Choroid plexus epithelial cell (primary cell): ENCODE measurements at regions not wholly inside any gene's neighbourhood (a gene's known extent, or its start where the extent isn't known, plus 50 kb on each side); places are given as distances from the start of the nearest gene placed in this dataset.

Source experiments
- DNase-seq: peaks from one replicate; pipeline ENCODE4 v3.0.0-alpha.2; 2010; ENCODE audit warnings: low read depth
- H3K4me3 ChIP-seq: 2 replicates; pipeline ENCODE4 v1.5.1; 2011; ENCODE audit warnings: low read depth, mild to moderate bottlenecking, control low read depth, low read length, moderate library complexity
- TF ChIP-seq, protein P1 (sequence below): conservative IDR thresholded peaks from 2 replicates; pipeline ENCODE4 v1.5.1; 2011; ENCODE audit warnings: low read depth, mild to moderate bottlenecking, control low read depth, inconsistent platforms, low read length, moderate library complexity

DNA sequence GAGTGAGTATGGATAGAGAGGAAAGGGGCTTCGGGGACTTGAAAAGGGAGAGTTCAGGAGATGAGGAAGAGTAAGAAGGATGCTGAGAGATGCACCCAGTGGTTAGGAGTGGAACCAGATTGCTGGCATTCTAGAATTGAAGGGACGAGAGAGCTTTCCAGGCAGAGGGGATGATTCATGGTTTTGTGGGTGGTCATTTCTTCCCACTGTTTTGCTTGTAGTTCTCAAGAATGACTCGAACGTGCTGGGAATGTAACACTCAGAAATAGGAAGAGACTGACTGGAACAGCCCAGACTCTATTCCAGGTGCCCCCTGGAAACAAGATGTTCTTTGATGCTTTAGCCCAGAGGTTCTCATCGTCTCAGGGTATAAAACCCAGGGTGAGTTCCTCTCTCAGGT is 294.2 kb downstream of the ICE1 start:
- H3K4me3 ChIP-seq = no peak overlapping the region
- TF ChIP-seq, protein P1, sequence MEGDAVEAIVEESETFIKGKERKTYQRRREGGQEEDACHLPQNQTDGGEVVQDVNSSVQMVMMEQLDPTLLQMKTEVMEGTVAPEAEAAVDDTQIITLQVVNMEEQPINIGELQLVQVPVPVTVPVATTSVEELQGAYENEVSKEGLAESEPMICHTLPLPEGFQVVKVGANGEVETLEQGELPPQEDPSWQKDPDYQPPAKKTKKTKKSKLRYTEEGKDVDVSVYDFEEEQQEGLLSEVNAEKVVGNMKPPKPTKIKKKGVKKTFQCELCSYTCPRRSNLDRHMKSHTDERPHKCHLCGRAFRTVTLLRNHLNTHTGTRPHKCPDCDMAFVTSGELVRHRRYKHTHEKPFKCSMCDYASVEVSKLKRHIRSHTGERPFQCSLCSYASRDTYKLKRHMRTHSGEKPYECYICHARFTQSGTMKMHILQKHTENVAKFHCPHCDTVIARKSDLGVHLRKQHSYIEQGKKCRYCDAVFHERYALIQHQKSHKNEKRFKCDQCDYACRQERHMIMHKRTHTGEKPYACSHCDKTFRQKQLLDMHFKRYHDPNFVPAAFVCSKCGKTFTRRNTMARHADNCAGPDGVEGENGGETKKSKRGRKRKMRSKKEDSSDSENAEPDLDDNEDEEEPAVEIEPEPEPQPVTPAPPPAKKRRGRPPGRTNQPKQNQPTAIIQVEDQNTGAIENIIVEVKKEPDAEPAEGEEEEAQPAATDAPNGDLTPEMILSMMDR = no peak
- DNase-seq = no peak

DNA sequence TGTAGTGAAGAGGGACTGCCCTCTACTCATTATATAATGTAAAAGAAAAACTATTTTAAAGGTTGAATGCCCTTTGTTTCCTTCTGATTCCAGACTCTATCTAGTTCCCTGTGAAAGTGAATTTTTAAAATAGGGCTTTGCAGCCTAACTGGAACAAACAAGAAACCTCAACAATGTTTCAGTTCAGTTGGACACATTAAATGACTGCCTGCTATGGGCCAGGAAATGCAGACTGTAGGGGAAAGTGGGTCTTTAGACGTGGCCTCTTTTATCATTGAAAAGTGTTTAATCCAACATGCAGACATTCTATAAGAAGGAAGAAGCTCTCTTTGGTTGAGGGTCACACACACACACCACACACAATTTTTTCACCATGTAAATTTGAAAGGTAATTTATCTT is 289.1 kb downstream of the ICE1 start:
- H3K4me3 ChIP-seq = no peak overlapping the region
- DNase-seq = no peak
- TF ChIP-seq, protein P1 = no peak

DNA sequence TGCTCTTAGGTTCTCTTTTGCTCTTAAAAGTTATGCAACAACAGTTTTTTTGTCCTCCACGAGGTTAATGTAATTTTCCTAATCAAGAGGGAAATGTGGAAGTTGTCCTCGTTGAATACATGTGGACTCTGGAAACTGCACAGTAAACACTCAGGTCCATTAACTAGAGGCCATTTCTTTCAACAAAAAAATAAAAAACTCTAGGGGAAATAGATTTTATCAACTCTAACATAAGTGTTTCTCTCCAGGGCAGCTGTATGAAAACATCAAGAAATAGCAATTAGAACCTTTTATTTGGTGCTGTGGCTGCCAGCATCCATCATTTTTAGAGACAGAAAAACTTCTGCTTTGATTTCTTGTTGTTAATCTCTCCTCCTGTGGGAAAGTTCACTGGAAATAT is 288.6 kb downstream of the ICE1 start:
- TF ChIP-seq, protein P1 = no peak
- H3K4me3 ChIP-seq = no peak overlapping the region
- DNase-seq = no peak

DNA sequence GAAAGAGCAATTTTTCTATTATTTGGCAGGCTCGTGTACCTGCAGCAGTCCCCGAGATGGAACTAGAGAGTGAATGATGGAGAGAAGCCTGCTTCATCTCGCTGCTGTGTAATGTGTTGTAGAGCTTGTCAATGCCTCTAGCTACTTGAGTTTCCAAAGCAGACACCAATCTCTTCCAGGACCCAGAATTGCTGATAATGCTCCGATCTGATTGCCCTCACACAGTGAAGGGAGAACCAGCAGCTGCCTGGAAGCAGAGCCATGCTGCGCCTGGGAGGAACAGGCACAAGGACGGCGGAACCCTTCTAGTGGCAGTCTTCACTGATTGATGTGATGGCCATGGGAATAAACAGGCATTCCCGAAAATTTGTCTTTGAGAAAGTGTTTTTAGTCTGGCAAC is 288.0 kb downstream of the ICE1 start:
- H3K4me3 ChIP-seq = no peak overlapping the region
- DNase-seq = no peak
- TF ChIP-seq, protein P1 = no peak

DNA sequence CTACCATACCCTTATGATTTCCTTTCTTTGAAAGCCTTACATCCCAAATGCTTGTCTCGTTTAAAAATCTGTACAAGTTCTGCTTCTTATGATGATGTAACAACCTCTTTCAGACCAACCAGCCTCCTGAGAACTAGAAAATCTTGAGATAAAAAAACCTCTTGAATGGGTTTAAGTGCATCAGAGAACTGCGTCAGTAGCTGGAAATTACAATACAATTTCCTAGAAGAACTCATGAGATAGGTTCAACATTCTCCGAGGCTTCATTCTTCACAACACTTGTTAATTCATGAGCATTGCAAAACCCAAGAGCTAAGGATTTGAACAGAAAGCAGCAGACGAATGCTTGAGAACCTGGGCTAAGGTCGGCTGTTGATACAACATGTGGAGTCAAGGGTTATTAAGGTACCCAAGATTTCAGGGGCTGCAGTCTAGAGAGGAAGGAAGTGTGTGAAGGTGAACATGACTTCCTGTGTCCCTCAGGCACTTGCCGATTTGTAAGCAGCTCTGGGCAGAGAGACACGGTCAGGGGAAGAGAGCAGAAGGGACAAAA is 286.0 kb downstream of the ICE1 start:
- H3K4me3 ChIP-seq = no peak overlapping the region
- no peak for DNase-seq
- TF ChIP-seq, protein P1 = no peak

DNA sequence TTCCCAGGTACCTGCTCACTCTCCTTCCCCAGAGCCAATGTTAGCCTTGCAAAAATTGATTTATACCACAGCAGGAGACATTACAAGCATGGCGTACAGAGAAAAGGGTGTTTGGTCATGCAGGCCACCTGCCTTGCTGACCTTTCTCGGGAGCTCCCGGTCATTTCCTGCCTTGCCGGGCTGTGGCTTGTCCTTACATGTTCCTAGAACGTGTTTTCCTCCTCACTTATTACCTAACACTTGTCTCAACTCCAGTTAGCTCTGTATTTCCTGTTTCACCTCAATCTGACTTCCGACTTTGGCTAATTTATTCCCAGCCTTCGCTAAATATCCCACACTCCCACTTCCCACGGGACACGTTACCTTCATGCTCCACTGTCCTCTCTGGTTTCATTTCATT is 282.5 kb downstream of the ICE1 start:
- no peak overlapping the region for H3K4me3 ChIP-seq
- DNase-seq = no peak
- TF ChIP-seq, protein P1 = no peak

DNA sequence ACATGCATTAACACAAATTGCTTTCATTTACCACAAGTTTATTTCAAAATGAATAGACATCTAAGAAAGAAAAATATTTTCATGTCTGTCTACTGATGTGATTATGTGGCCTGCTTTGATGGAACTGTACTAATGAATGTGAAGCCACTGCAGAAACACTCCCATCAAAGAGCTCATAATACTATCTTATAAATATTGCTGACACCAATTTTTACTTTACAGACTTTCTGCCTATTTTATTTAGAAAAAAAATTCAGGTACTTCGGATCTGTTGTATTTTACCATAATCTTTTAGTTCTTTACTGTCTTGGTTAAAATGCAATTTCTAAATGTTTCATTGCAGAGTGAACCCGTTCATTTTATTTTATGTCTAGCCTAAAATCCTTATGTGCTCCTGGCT is 281.9 kb downstream of the ICE1 start:
- no peak for DNase-seq
- TF ChIP-seq, protein P1 = no peak

More for the DNA sequence above, 281.9 kb downstream of the ICE1 start:
- H3K4me3 ChIP-seq = no peak overlapping the region
